Stimulated activated CD4-positive, alpha-beta T cell treated with anti-CD3 and anti-CD28 coated beads, Interleukin-1b, Interleukin-23, amount 100 ng/mL, for 24 hours (primary cell): ENCODE measurements at regions not wholly inside any gene's neighbourhood (a gene's known extent, or its start where the extent isn't known, plus 50 kb on each side); places are given as distances from the start of the nearest gene placed in this dataset.

Experiments used
- DNase-seq, 4 experiments: peaks; one replicate each; pipeline ENCODE4 v3.0.0-alpha.2; 2020; ENCODE audit warnings: low read depth in 4 of 4, low spot score in 1 of 4

- no peak for DNase-seq
Observed at GRCh38 chr6:12504325-12504966, 212.1 kb upstream of the PHACTR1 start.

- DNase-seq: no peak
Observed at GRCh38 chr6:12505486-12505885, 211.1 kb upstream of the PHACTR1 start.

- DNase-seq: no peak
Observed at GRCh38 chr6:12506159-12506558, 210.4 kb upstream of the PHACTR1 start.

GRCh38 chr6:12507636-12508035 is 208.9 kb upstream of the PHACTR1 start:
- no peak for DNase-seq

GRCh38 chr6:12508553-12508952 is 208.0 kb upstream of the PHACTR1 start:
- DNase-seq: no peak

GRCh38 chr6:12509060-12509459 is 207.5 kb upstream of the PHACTR1 start:
- DNase-seq: no peak

GRCh38 chr6:12516070-12516469 is 200.5 kb upstream of the PHACTR1 start:
- no peak for DNase-seq

GRCh38 chr6:12522347-12522746 is 194.2 kb upstream of the PHACTR1 start:
- no peak for DNase-seq

GRCh38 chr6:12523726-12524125 is 192.8 kb upstream of the PHACTR1 start:
- no peak for DNase-seq

GRCh38 chr6:12525276-12525675 is 191.3 kb upstream of the PHACTR1 start:
- no peak for DNase-seq

- DNase-seq: no peak
Observed at GRCh38 chr6:12527339-12527738, 189.2 kb upstream of the PHACTR1 start.

GRCh38 chr6:12528136-12528535 is 188.4 kb upstream of the PHACTR1 start:
- DNase-seq: no peak

GRCh38 chr6:12528581-12529363 is 187.8 kb upstream of the PHACTR1 start:
- DNase-seq: no peak

GRCh38 chr6:12529364-12530019 is 187.1 kb upstream of the PHACTR1 start:
- DNase-seq: no peak

- no peak for DNase-seq
Observed at GRCh38 chr6:12530345-12530744, 186.2 kb upstream of the PHACTR1 start.

- DNase-seq: no peak
Observed at GRCh38 chr6:12533586-12533985, 183.0 kb upstream of the PHACTR1 start.

- DNase-seq: no peak
Observed at GRCh38 chr6:12534069-12534853, 182.3 kb upstream of the PHACTR1 start.

- DNase-seq: no peak
Observed at GRCh38 chr6:12535586-12536314, 180.8 kb upstream of the PHACTR1 start.

GRCh38 chr6:12536416-12536815 is 180.2 kb upstream of the PHACTR1 start:
- DNase-seq: no peak

GRCh38 chr6:12537389-12537788 is 179.2 kb upstream of the PHACTR1 start:
- DNase-seq: no peak

- no peak for DNase-seq
Observed at GRCh38 chr6:12538881-12539357, 177.6 kb upstream of the PHACTR1 start.
